ENCODE measurements at regions not wholly inside any gene's neighbourhood (a gene's known extent, or its start where the extent isn't known, plus 50 kb on each side); places are given as distances from the start of the nearest gene placed in this dataset.

GRCh38 chr1:148334339-148335130 lies 148.6 kb downstream of the PPIAL4G start (continued):
- TF ChIP-seq, protein P1, sequence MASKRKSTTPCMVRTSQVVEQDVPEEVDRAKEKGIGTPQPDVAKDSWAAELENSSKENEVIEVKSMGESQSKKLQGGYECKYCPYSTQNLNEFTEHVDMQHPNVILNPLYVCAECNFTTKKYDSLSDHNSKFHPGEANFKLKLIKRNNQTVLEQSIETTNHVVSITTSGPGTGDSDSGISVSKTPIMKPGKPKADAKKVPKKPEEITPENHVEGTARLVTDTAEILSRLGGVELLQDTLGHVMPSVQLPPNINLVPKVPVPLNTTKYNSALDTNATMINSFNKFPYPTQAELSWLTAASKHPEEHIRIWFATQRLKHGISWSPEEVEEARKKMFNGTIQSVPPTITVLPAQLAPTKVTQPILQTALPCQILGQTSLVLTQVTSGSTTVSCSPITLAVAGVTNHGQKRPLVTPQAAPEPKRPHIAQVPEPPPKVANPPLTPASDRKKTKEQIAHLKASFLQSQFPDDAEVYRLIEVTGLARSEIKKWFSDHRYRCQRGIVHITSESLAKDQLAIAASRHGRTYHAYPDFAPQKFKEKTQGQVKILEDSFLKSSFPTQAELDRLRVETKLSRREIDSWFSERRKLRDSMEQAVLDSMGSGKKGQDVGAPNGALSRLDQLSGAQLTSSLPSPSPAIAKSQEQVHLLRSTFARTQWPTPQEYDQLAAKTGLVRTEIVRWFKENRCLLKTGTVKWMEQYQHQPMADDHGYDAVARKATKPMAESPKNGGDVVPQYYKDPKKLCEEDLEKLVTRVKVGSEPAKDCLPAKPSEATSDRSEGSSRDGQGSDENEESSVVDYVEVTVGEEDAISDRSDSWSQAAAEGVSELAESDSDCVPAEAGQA (IDR thresholded peaks at IDR 0.05; ENCODE audit: low read depth): 0 out of 2 replicates have a peak, but pooled peaks have one; percentile 41
- TF ChIP-seq, protein P1 (CRISPR knock-in tag; IDR thresholded peaks at IDR 0.05; ENCODE audit: borderline replicate concordance): no peak
- TF ChIP-seq KMT2A (CRISPR knock-in tag; IDR thresholded peaks at IDR 0.05): no peak
- TF ChIP-seq ZNF232 (CRISPR knock-in tag; IDR thresholded peaks at IDR 0.05; ENCODE audit: borderline replicate concordance): no peak
- TF ChIP-seq XRCC5 (optimal IDR thresholded peaks at IDR 0.05; ENCODE audit: low read length): no peak
- no peak for TF ChIP-seq CSRNP2 (CRISPR knock-in tag; conservative IDR thresholded peaks at IDR 0.05; ENCODE audit: low read depth)
- TF ChIP-seq KDM1A (CRISPR knock-in tag; IDR thresholded peaks at IDR 0.05): no peak
- no peak for TF ChIP-seq MTA1 (CRISPR knock-in tag; IDR thresholded peaks at IDR 0.05; ENCODE audit: borderline replicate concordance)
- no peak for TF ChIP-seq ARNT2 (CRISPR knock-in tag; IDR thresholded peaks at IDR 0.05; ENCODE audit: low read depth)
- TF ChIP-seq, protein P2, sequence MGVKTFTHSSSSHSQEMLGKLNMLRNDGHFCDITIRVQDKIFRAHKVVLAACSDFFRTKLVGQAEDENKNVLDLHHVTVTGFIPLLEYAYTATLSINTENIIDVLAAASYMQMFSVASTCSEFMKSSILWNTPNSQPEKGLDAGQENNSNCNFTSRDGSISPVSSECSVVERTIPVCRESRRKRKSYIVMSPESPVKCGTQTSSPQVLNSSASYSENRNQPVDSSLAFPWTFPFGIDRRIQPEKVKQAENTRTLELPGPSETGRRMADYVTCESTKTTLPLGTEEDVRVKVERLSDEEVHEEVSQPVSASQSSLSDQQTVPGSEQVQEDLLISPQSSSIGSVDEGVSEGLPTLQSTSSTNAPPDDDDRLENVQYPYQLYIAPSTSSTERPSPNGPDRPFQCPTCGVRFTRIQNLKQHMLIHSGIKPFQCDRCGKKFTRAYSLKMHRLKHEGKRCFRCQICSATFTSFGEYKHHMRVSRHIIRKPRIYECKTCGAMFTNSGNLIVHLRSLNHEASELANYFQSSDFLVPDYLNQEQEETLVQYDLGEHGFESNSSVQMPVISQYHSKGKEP (CRISPR knock-in tag; IDR thresholded peaks at IDR 0.05): no peak
- TF ChIP-seq ZXDC (CRISPR knock-in tag; IDR thresholded peaks at IDR 0.05): no peak
- TF ChIP-seq IRX3 (CRISPR knock-in tag; IDR thresholded peaks at IDR 0.05; ENCODE audit: borderline replicate concordance, low read depth): no peak
- no peak for TF ChIP-seq NR2F6 (IDR thresholded peaks at IDR 0.05)
- TF ChIP-seq NR2F6 (CRISPR knock-in tag; IDR thresholded peaks at IDR 0.05): no peak
- TF ChIP-seq POLR2AphosphoS5 (IDR thresholded peaks at IDR 0.05; ENCODE audit: low read depth, low read length): peak; percentile 96
- no peak; the same call in 1 of the 2 replicates for TF ChIP-seq NFIC (IDR thresholded peaks at IDR 0.05; ENCODE audit: low read length)
- TF ChIP-seq ZNF543 (CRISPR knock-in tag; IDR thresholded peaks at IDR 0.05): no peak
